NCI-H2227 treated with DMSO at 0.1 percent for 48 hours (cell line): ENCODE measurements at regions not wholly inside any gene's neighbourhood (a gene's known extent, or its start where the extent isn't known, plus 50 kb on each side); places are given as distances from the start of the nearest gene placed in this dataset.

ENCODE experiments used
- DNase-seq: peaks from one replicate; lab custom pipeline; 2025; lab: John Stamatoyannopoulos, UW

DNA sequence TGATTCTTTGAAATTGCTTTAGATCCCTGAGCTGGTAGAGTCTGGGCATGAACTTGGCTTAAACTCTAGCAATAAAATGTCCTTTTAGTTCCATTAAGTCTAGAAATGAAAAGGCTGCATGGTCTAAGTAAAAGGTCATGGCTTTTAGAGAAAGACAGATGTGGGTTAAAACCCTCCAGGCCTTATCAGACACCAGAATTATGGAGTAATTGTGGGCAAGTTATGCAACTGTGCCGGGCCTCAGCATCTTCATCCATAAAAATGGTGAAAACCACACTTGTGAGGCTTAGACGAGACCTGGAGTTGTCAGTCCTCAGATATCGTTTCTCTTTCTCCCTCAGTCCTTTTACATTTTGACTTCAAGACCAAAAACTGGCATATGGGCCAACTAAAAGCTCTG lies 597.9 kb upstream of the KIRREL3 start:
- no peak for DNase-seq

DNA sequence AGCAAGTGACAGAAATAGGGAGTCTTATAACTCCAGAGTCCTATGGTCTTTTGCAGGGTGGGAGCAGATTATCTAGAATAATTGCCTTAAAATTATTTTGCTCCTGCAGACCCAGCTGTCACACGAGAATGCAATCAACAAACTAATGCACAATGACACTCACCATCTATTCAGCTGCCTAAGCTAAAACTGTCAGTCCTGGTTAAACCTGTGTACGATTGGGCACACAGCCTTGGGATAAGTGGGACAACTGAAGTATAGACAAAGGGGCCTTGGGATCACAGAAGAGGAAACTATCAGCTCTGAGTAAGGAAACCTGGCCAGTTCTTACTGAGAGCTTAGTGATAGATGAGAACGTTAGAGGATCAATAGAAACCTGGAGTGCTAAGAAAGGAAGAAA lies 595.9 kb upstream of the KIRREL3 start:
- no peak for DNase-seq

DNA sequence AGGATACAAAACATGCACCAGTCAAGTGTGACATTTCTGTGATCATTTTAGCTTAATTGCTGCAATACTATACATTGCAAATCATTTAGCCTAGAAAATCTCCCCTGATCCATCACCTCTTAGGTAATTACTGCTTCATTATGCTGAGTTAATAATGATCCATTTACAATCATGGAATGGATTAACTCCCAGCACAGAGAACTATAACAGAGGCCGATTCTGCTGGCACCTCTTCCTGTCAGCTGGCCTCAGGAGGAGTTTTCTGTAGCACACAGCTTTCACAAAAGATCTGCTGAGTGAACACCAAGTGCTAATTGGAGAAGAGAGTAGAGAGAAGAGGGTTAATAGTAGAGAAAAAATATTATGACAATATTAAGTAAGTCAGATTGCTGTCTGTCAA lies 591.8 kb upstream of the KIRREL3 start:
- DNase-seq = no peak

DNA sequence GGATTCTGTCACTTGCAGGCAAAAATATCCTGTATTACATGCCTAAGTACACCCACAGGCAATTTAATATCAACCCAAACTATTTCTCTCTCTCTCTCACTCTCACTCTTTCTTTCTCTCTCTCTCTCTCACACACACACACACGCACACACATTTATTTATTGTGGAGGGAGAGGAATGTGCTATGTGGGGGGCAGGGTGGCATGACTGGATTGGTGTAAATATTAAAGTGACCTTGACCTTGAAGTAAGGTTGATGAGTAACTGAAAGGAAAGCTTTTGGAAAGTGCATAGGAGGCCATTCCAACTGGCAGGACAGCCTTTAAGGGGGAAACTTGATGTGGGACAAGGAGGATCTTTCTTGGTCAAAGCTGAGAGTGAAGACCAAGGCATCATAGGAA lies 589.7 kb upstream of the KIRREL3 start:
- DNase-seq = no peak

DNA sequence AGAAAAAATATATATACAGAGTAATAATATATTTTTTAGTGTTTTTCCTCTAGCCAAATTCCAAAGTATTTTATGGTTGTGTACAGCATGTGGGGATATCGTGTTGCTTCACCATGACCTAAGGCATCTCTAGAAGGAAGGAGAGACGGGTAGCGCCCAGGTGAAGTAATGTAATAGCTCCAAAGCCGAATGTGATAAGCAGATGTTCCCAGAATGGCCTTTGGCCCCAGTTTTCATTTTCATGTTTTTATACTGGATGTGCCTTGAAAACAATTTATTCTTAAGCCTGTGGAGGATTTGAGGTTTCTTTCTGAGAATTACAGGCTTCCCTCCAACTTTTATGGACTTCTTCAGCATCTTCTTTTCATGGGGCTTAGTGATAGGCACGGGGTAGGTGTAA lies 587.9 kb upstream of the KIRREL3 start:
- no peak for DNase-seq

DNA sequence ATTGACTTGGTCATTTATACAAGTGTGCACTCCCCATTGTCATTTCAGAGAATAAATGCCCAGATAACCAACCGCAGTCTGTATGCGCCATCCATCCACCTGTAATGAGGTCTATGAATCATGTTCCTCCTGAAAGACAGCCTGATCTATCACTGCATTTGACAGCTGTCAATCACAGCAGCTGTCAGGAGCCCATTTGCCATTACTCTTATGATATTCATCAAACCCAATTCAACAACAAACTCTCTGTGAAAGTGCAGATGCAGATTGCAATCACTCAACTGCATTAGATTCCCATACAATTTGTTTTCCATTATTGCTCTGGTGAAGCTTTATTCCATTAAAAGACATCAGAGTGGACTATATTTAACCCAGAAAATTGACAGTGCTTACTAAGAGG lies 586.9 kb upstream of the KIRREL3 start:
- DNase-seq = no peak

DNA sequence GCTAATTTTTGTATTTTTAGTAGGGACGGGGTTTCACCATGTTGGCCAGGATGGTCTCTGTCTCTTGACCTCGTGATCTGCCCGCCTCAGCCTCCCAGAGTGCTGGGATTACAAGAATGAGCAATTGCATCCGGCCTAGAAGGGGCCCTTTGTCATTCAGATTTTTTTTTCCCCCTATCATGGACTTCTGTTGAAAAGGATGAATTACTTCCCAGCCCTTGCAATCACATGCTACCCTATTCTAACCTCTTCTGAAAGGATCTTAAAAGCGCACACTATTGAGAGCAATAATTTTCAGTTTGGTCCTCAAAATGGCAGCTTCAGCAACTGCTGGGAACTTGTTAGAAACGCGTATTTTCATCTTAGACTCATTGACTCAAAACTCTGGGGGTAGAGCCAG lies 575.6 kb upstream of the KIRREL3 start:
- DNase-seq = no peak

DNA sequence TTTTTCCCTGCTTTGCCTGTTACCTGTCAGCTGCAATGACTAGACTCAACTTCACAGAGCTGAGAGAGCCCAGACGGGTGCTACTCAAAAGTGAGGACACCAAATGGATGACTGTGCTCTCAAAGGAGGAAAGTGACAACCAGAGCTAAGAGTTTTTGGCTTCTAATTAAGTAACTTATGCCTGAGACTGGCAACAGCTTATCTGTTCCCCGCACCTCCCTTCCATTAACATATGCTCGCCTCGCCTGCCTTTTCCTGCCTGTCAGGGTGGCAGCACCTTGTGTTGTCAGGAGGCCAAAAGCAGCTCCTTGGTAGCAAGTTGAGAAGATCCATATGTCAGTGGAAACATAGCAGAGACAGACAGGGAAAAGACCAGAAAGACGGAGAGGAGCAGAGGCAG lies 573.9 kb upstream of the KIRREL3 start:
- no peak for DNase-seq

DNA sequence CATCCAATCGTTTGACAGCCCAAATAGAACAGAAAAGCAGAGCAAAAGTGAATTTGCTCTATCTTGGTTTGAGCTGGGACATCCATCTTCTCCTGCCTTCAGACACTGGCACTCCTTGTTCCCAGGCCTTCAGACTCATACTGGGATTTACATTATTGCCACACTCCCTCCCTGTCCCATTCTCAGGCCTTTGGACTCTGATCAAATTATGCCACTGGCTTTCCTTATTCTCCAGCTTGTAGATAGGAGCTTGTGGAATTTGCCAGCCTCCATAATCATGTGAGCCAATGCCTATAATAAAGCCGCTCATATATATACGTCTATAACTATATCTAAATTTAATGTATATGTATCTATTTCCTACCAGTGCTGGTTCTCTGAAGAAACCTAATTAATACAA lies 568.3 kb upstream of the KIRREL3 start:
- no peak for DNase-seq

DNA sequence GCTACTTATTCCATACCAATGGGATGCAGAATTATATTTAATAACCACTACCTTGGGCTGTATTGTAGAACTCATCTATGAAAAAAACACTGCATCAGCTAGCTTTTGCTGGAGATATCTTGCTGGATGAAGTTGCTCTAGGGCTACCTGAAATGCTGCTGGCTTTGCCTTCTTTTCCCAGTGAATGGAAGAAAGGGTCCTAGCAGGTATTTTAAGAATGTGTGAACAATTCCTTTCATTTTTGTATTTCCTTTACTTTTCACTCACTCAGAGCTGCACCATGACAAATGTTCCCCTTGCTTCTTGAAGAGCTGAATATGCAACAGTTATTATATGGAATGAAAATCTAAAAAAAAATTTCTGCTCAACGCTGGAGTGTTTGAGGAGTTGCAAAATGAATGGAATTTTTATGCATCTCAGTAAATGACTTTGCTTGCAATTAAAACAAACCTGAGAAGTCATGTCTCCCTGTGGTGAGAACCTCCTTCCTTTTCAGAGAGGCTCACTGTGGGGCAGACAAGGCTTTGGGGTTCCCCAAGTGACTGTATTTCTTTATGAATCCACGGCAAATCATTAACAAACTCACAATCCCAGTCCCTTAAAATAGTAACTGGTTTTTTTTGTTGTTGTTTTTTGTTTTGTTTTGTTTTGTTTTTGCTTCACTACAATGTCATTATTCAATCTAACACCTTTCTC lies 566.8 kb upstream of the KIRREL3 start:
- DNase-seq = no peak

DNA sequence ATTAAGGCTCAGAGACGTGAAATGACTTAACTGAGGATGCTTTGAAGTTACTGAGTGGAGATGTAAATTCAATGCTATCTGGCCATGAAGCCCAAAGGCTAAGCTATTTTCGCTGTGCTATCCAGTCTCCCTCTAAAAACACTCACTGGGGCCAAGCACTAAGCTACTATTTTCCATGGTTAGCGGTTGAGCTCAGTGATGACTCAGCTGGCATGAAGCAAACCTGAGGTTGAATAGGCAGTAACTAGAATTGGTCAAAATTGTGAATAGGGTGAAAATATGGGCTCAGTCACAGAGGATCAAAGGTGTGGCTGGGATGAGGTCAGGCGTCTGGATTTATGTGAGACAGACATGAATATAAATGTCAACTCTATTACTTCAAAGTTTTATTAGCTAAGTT lies 564.2 kb upstream of the KIRREL3 start:
- DNase-seq = no peak

DNA sequence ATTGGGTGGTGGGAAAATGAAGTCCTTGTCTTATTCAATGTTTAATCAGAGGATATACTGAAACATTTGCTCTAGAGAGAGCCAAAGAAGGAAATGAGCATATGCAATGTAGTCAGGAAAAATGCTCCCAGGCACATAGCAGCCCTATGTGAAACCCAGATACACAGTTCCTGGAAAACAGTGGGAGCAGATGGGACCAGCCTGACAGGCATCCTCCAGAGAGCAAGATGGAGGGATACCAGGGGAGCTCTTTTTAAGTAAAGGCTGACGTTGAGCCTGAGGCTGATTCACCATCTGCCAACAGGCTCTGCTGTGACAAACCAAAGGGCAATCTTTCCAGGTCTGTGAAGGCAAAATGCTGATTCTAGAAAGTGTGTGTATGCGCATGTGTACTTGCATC lies 559.4 kb upstream of the KIRREL3 start:
- no peak for DNase-seq

DNA sequence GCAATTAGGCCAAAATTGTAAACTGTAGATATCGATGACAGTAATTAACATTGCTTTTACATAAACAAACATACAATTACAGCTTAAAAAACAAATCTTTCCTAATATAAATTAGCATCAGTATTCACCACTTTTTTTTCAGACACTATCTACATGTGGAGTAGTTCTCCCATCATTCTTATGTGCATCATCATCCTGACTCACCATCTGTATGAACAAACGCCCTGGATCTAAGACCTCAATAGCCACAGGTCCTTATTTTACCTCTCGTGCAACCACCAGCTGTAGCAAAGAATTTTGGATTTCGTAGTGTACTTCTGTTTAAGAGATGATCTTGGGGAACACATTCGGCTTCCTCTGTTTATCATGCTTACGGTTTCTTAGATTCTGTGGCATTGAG lies 551.9 kb upstream of the KIRREL3 start:
- no peak for DNase-seq

DNA sequence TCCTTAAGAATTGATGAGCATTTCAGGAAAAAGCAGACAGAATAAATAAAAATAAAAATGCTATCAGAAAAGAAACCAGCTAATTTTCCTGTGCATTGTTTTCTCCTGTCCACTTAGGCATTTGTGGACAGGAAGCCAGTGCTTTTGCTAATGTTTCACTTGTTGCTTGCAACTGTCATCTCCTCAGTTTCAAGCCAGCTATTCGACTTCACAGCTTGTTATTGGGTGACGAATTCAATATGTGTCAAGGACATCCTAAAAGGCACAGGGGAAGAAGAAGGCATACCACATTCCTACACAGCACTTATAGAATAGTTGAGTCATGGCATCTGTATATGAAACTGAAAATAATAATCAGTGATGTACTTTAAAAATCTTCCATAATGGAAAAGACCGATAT lies 530.6 kb upstream of the KIRREL3 start:
- no peak for DNase-seq

DNA sequence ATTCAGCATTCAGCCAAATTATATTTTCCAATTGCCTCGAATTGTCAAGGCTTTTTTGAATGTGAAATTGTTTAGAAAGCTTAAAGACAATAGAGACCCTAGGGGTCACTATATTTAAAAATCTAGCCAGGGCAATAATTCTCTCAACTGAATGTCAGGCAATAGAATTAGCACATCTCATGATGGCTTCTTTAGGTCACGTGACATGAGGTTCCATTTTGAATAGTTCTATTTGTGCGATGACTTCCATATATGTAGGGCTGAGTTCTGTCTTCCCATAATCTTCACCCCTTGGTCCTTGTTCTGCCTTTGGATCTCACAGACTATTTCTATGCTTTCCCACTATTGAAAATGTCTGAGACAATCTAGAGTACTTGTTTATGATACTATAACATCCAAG lies 527.7 kb upstream of the KIRREL3 start:
- DNase-seq = no peak

DNA sequence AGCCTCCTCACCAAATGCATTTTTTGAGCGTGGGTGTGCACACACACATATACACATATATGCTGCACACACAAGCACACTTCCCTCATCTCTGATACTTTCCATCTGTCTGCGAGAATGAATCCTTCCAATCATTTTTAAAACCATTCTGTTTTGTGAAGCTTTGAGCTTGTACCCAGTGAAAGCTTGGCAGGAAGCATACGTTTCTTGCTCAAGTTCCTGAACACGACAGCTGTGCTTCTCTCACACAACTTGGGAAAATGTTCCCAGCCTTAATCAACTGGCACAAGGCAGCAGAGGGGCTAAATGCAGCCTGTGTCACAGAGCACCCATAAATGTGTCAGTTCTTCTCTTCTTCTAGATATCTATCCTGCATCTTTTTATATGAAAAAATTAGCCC lies 524.0 kb upstream of the KIRREL3 start:
- no peak for DNase-seq

DNA sequence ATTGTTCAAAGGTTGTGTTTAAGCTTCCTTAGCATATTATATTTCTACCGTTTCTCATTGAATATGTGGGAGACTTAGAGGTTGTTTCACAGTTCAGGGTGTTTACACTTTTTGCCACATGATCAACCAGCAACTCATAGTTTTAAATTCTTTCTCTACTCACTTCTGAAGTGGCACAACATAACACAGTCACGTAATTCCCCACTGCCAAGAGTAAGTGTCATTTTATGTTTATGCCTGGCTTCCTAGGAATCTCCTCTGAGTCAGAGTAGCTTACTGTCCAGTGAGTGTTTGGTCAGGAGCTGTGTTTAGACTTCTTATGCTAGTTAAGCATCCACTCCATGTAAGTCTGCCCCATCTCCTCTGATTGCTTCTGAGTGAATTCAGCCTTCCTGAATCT lies 520.8 kb upstream of the KIRREL3 start:
- no peak for DNase-seq

DNA sequence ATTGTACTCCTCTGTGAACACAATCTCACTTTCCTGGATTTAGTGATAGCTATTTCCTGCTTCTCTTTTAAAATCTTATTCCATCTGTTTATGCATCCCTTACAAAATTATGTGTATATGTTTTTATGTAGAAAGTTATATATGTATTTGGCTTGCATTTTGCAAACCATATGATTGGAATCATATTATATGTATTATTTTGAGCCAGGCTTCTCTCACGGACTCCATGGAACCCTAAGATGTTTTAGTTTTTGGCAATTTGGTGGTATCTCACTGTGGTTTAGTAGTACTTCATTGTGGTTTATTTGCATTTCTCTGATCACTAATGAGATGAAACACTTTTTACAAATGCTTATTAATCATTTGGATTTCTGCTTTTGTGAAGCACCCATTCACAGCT lies 507.3 kb upstream of the KIRREL3 start:
- DNase-seq = no peak

DNA sequence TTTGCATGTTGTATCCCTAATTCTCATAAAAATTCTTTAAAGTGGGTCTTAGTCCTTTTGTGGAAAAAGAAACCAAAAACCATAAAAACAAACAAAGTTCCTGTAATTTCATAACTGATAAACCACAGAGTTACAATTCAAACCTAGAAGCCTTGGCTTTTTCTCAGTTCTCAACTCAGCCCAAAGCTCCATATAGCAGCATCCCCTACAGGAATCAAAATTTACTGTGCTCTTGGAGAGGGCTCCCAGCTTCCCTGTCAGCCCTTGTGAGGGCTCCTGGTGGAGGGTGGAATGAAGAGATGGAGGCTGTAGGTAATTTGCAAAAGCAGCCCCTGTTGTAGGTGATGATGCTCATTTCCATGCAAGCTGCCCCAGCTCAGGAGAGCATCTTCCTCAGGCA lies 506.1 kb upstream of the KIRREL3 start:
- no peak for DNase-seq

DNA sequence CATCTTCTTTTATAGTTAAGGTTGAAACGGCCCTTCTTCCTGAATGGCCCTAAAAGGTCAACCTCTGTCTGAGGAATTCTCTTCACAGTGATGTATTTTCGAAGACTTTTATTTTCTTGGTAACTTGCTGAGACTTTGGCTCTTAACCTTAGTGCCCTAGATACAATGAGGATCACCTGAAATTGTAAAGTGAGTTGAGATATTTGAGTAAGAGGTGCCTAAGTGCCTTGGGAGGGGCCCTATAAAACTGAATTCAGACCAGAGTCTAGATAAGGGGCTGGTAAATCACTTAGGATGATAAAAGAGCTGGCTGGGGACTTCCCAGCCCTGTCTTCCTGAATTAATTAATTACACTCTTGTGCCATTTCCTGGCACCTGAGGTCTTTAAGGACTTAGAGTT lies 505.6 kb upstream of the KIRREL3 start:
- DNase-seq = no peak

DNA sequence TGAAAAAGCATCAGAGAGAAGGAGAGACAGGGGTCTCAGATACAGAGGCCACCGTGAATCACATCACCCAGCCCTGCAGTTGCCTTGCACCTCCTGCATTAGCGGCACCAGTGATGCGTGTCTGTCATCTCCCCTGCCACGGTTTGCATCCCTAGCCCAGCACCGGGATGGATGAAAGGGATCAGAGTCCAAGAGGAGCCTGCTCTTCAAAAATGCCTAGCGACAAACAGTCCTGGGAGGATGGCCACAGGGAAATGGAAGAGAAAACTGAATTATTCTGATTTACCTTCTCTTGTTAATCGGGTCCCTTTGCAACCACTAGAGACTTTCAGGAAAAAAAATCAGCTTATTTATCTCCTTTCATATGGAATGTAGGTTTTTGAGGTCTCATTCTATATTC lies 495.6 kb upstream of the KIRREL3 start:
- no peak for DNase-seq

DNA sequence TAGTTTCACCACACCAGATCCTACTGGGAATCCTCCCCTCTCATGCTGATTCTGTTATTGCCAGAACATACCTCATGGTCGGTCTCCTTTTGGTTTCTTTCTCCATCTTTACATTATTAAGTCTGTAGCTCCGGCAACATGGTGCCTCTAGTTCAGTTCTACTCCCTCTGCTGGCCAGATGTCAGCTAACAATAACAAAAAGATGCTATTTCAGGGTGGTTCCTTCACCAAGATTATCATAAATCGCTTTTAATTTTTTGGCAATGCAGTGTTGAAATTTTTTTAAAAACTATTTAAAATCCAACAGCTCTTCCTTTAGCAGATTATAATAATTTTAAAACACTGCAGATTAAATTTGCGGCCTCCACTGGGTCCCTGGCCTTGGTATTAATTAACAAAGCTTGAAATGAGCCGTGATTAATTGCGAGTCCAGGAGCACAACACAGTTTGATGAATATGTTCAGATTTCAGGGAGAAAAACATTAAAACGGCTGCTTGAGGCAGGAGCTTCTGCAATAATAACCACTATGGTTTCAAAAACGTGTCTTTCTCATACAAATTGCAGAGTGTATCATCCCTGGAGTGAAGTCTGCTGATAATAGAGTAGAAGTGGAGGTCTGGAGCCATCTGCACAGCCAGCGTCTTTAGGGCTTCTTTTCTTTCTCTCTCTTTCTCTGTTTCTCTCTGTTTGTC lies 492.9 kb upstream of the KIRREL3 start:
- no peak for DNase-seq

DNA sequence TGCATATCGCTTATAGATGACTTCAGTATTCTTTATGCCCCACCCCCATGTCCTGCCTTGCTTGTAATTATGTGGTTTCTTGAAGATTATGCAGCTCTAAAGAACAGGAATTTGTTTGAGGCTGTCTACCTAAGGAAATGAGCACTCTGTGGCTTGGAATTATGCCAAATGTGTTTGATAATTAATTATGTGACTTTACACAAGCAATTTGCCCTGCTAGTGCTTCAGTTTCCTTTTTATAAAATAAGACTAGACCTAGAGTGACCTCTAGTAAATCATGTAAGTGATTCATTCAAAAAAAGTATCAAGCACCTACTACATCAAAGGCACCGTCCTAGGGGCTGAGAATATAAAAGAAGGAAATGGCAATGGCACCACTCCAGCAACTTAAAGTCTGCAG lies 491.5 kb upstream of the KIRREL3 start:
- DNase-seq = no peak

DNA sequence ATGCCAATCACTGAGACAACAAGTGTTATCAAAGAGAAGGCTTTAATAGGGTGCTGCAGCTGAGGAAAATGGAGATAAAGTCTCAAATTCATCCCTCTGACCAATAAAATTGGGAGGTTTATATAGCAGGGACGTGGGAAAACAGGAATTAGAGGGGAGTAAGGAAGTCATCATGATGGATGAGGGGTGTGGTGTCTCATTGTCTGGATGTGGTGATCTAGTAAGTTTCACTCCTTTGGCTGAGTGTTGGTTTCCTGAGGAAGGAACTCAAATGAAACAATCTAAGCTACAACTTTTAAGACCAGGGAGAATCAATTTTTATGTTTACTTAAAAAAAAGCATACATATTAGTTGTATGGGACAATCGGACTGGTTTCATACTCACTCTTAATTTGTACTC lies 491.0 kb upstream of the KIRREL3 start:
- DNase-seq = no peak
